Activated naive CD8-positive, alpha-beta T cell treated with anti-CD3 and anti-CD28 coated beads, Interleukin-2, amount 50 U/mL, for 24 hours (primary cell): ENCODE measurements at regions not wholly inside any gene's neighbourhood (a gene's known extent, or its start where the extent isn't known, plus 50 kb on each side); places are given as distances from the start of the nearest gene placed in this dataset.

Source experiments
- ATAC-seq: fragments of 150-1000 bp; cut with Tn5 transposase; one replicate; pipeline ENCODE4 v1.10.0; 2021
- DNase-seq: peaks from one replicate; pipeline ENCODE4 v3.0.0; 2021
- H3K27ac Mint-ChIP-seq: one replicate; pipeline ENCODE4 v1.8.0; 2021; ENCODE audit warnings: mild to moderate bottlenecking, mixed read lengths
- H3K27me3 Mint-ChIP-seq: one replicate; pipeline ENCODE4 v1.8.0; 2021; ENCODE audit warnings: mixed read lengths
- H3K36me3 Mint-ChIP-seq: one replicate; pipeline ENCODE4 v1.8.0; 2021; ENCODE audit warnings: low read depth, mixed read lengths
- H3K4me1 Mint-ChIP-seq: one replicate; pipeline ENCODE4 v1.8.0; 2021; ENCODE audit warnings: mixed read lengths
- H3K4me3 Mint-ChIP-seq: one replicate; pipeline ENCODE4 v1.8.0; 2021; ENCODE audit warnings: mild to moderate bottlenecking, moderate library complexity, mixed read lengths
- H3K9me3 Mint-ChIP-seq: one replicate; pipeline ENCODE4 v1.8.0; 2021; ENCODE audit warnings: mixed read lengths

- Mint-ChIP-seq H3K27ac (no peak overlapping the region), H3K36me3 (no peaks in the 10 kb centered on the region), H3K9me3 (no peaks in the 10 kb centered on the region), H3K4me3 (no peak overlapping the region), H3K27me3 (peaks cover 6% of the 10 kb centered on the region), H3K4me1 (no peaks in the 10 kb centered on the region)
- ATAC-seq, result no peak
- DNase-seq, result no peak
Observed at GRCh38 chr10:94173594-94173993, 179.9 kb downstream of the PLCE1 start.

GRCh38 chr10:94174838-94175237 lies 181.1 kb downstream of the PLCE1 start:
- Mint-ChIP-seq H3K4me3 (no peak overlapping the region), H3K27ac (no peak overlapping the region), H3K36me3 (no peaks in the 10 kb centered on the region), H3K27me3 (peaks cover 6% of the 10 kb centered on the region), H3K4me1 (no peaks in the 10 kb centered on the region), H3K9me3 (no peaks in the 10 kb centered on the region)
- no peak for ATAC-seq
- no peak for DNase-seq

DNA sequence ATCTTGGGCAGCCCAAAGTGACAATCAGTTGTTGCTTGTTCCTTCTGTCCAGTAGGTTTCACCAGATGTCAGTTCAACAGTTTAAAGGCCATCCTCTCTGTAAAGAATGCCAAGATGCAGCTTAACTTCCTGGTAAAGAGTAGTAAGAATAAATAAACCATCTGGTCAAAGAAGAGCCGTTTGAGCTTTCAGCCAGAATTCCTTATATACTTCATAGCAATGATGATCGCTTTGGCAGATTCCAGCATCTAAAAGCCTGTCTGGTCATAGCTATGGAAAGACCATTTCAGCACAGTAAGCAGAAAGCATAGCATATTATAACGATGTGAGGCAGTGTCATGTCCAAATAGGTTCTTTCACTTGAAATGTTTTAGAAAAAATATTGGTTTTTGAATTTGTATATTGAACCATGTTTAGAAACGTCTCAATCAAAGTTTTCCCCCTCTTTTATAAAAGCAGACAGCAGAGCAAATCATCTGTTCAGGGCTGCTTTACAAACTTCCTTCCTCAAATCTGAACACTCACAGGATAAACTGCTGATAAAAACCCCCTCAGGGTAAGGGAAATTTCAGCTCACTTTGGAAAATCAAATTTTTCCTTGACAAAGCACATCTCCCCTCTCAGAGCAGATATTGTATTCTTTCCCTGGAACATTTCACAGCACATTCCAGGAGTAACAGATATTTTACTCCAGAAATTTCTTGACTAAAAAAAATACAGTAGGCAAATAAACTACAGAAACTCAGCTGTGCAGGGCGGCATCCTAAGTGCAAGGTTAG lies 184.1 kb downstream of the NOC3L start:
- Mint-ChIP-seq H3K27ac (no peak overlapping the region), H3K9me3 (no peaks in the 10 kb centered on the region), H3K27me3 (no peaks in the 10 kb centered on the region), H3K4me1 (no peaks in the 10 kb centered on the region), H3K36me3 (no peaks in the 10 kb centered on the region), H3K4me3 (no peak overlapping the region)
- ATAC-seq (no peak), DNase-seq (no peak)

DNA sequence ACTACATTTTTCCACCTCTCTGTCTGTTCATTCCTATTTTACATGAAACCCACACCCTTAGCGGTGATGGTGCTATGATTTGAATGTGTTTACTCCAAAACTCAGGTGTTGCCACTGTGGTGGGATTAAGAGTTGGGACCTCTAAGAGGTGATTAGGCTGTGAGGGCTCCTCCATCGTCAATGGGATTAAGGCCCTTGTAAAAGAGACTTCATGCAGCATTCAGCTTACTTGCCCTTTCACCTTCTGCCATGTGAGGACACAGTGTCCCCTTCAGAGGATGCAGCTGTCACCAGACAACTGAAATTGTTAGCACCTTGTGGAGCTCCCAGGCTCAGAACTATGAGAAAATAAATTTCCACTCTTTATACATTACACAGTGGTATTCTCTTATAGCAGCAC lies 182.2 kb downstream of the NOC3L start:
- Mint-ChIP-seq H3K27me3 (no peaks in the 10 kb centered on the region), H3K9me3 (no peaks in the 10 kb centered on the region), H3K27ac (no peak overlapping the region), H3K4me3 (no peak overlapping the region), H3K36me3 (no peaks in the 10 kb centered on the region), H3K4me1 (no peaks in the 10 kb centered on the region)
- no peak for ATAC-seq
- DNase-seq, result no peak

DNA sequence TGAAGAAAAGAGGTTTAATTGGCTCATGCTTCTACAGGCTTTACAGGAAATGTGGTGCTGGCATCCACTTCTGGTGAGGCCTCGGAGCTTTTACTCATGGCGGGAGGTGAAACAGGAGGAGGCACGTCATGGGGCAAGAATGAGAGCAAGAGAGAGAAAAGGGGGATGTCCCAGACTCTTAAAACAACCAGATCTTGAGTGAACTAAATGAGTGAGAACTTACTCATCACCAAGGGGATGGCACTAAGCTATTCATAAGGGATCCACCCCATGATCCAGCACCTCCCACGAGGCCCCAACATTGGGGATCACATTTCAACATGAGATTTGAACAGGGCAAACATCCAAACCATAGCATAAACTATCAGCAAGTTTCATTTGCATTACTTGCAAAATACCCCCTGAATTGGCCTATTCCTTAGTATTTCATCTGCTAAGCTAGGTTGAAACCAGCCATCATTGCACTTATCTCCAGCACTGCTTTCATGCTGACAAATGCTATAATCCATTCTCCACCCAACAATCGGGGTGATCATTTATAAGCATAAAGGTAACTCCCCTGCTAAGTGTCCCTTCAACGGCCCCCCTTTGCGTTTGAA lies 179.0 kb downstream of the NOC3L start:
- Mint-ChIP-seq H3K27me3 (no peaks in the 10 kb centered on the region), H3K4me1 (no peaks in the 10 kb centered on the region), H3K9me3 (no peaks in the 10 kb centered on the region), H3K36me3 (no peaks in the 10 kb centered on the region), H3K27ac (no peak overlapping the region), H3K4me3 (no peak overlapping the region)
- ATAC-seq (no peak), DNase-seq (no peak)

DNA sequence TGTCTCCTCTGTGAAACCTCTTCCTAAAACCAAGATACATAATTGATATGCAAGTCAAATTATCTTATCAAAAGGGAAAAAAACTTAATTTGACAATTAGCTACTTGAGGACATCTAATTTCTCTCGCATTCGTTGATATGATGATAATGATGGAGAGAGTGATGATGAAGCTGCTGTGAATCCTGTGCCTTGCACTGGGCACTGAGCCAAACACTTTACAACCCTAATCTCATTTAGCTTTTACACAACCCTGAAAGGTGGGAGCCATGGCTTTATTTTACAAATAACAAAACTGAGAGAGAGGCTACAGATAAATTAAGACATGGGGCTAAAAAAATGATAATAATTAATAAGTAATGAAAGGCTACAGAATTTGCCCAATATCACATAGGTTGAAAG lies 176.0 kb downstream of the NOC3L start:
- peaks cover 4% of the 10 kb centered on the region for H3K27me3 Mint-ChIP-seq
- no peaks in the 10 kb centered on the region for H3K36me3 Mint-ChIP-seq
- H3K4me1 Mint-ChIP-seq, result no peaks in the 10 kb centered on the region
- H3K4me3 Mint-ChIP-seq, result no peak overlapping the region
- H3K9me3 Mint-ChIP-seq, result no peaks in the 10 kb centered on the region
- no peak for DNase-seq
- no peak for ATAC-seq
- no peak overlapping the region for H3K27ac Mint-ChIP-seq

DNA sequence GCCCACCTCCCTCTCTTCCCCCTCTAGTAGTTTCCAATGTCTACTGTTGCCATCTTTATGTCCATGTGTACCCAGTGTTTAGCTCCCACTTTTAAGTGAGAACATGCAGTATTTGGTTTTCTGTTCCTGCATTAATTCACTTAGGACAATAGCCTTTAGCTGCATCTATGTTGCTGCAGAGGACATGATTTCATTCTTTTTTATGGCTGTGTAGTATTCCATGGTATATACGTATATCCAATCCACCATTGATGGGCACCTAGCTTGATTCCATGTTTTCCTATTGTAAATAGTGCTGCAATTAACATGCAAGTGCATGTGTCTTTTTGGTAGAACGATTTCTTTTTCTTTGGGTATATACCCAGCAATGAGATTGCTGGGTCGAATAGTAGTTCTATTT lies 170.4 kb downstream of the NOC3L start:
- DNase-seq (no peak), ATAC-seq (no peak)
- Mint-ChIP-seq H3K4me1 (no peaks in the 10 kb centered on the region), H3K4me3 (no peak overlapping the region), H3K27ac (no peak overlapping the region), H3K9me3 (no peaks in the 10 kb centered on the region), H3K36me3 (no peaks in the 10 kb centered on the region), H3K27me3 (peaks cover 4% of the 10 kb centered on the region)

DNA sequence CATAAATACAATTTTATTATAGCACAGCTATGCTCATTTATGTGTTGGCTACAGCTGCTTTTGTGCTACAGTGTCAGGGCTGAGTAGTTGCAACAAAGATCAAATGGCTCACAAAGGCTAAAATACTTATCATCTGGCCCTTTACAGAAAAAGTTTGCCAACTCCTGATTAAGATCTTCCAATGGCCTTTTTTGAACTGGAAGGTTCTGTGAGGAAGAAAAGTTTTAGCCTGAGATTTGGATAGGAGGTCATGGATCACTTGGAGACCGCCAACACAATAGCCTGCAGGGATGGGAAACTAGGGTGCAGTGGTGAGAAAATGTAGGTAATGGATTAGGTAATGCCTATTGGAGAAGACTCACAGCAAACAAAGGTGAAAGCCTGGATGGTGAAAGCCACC lies 169.8 kb downstream of the NOC3L start:
- peaks cover 4% of the 10 kb centered on the region for H3K27me3 Mint-ChIP-seq
- no peaks in the 10 kb centered on the region for H3K9me3 Mint-ChIP-seq
- H3K27ac Mint-ChIP-seq, result no peak overlapping the region
- ATAC-seq, result no peak
- no peaks in the 10 kb centered on the region for H3K36me3 Mint-ChIP-seq
- no peak for DNase-seq
- H3K4me3 Mint-ChIP-seq, result no peak overlapping the region
- H3K4me1 Mint-ChIP-seq, result no peaks in the 10 kb centered on the region

- DNase-seq, result no peak
- ATAC-seq, result no peak
- Mint-ChIP-seq H3K36me3 (no peaks in the 10 kb centered on the region), H3K4me3 (no peak overlapping the region), H3K4me1 (no peaks in the 10 kb centered on the region), H3K27me3 (peaks cover 6% of the 10 kb centered on the region), H3K9me3 (no peaks in the 10 kb centered on the region), H3K27ac (no peak overlapping the region)
Observed at GRCh38 chr10:94193466-94193924, 169.2 kb downstream of the NOC3L start.

DNA sequence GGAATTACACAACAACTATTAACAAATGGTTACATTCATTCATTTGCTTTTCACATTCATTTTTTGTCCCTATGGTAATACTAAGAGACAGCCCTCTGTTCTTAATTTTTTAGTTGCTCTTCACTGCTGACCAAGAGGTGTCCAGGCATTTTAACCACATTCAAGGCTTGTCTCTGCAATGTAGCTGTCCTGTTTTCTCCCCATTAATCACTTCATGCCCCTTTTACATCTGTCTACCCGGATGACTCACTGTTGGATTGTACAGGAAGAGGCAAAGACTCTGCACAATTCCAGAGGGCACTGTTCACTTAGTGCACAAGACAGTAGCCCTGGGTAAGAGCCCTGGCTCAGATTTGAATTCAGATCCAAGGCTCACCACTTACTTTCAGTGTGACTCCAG lies 168.5 kb downstream of the NOC3L start:
- H3K9me3 Mint-ChIP-seq, result no peaks in the 10 kb centered on the region
- no peak overlapping the region for H3K4me3 Mint-ChIP-seq
- ATAC-seq (no peak), DNase-seq (no peak)
- H3K27ac Mint-ChIP-seq, result no peak overlapping the region
- no peaks in the 10 kb centered on the region for H3K4me1 Mint-ChIP-seq
- peaks cover 4% of the 10 kb centered on the region for H3K27me3 Mint-ChIP-seq
- H3K36me3 Mint-ChIP-seq, result no peaks in the 10 kb centered on the region

DNA sequence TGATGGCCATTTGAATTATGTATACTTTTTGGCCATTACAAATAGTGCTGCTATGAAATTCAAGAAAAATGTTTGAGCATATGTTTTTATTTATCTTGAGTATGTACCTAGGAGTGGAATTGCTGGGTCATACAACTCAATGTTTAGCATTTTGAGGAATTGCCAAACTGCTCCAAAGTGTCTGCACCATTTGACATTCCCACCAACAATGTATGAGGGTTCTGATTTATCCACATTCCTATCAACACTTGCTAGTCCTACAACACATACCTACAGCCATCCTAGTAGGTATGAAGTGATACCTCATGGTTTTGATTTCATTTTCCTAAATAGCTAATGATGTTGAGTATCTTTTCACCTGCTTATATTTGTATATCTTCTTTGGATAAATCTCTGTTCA lies 165.5 kb downstream of the NOC3L start:
- Mint-ChIP-seq H3K4me1 (no peaks in the 10 kb centered on the region), H3K36me3 (no peaks in the 10 kb centered on the region), H3K9me3 (no peaks in the 10 kb centered on the region), H3K27me3 (peaks cover 2% of the 10 kb centered on the region), H3K4me3 (no peak overlapping the region), H3K27ac (no peak overlapping the region)
- ATAC-seq (no peak), DNase-seq (no peak)

DNA sequence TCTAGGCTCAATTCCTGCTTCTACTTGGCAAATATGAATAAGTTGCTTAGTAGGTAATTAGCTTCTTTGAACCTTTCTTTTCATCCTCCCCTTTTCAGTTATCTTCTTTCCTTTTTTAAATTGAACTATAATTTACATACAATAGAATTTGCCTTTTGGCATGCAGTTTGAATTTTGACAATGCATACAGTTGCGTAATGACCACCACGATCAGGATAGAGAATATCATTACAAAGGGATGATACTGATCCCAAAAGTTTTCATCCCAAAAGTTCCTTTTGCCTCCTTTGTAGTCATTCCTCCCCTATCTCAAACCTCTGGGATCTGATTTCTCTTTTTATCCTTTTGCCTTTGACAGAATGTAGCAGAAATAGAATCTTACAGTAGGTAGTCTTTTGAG lies 164.4 kb downstream of the NOC3L start:
- no peaks in the 10 kb centered on the region for H3K4me1 Mint-ChIP-seq
- no peak for ATAC-seq
- H3K36me3 Mint-ChIP-seq, result no peaks in the 10 kb centered on the region
- no peak overlapping the region for H3K4me3 Mint-ChIP-seq
- H3K27me3 Mint-ChIP-seq, result peaks cover 5% of the 10 kb centered on the region
- no peak overlapping the region for H3K27ac Mint-ChIP-seq
- H3K9me3 Mint-ChIP-seq, result no peaks in the 10 kb centered on the region
- DNase-seq, result no peak

DNA sequence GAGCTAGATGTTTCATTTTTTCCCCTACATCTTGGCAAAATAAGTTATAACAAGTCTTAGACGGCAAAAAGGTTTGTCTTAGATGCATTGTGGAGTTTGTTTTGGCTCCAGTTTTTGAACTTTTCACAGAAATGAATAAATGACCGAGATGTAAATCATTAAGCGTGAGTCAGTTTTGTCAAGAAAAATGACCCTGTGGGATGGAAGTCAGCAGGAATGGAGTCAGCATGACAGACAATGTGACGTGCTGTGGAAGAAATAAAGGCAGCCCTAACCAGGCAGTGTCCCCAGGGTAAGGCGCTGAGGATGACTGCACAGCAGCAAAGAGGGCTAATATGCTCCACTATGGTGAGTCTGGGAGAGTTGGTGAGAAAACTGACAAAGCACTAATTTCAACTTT lies 163.2 kb downstream of the NOC3L start:
- DNase-seq (no peak), ATAC-seq (no peak)
- no peak overlapping the region for H3K27ac Mint-ChIP-seq
- peaks cover 9% of the 10 kb centered on the region for H3K27me3 Mint-ChIP-seq
- no peaks in the 10 kb centered on the region for H3K4me1 Mint-ChIP-seq
- H3K9me3 Mint-ChIP-seq, result no peaks in the 10 kb centered on the region
- no peaks in the 10 kb centered on the region for H3K36me3 Mint-ChIP-seq
- no peak overlapping the region for H3K4me3 Mint-ChIP-seq

GRCh38 chr10:94200146-94200837 lies 162.4 kb downstream of the NOC3L start:
- Mint-ChIP-seq H3K4me1 (no peaks in the 10 kb centered on the region), H3K4me3 (no peak overlapping the region), H3K27me3 (peaks cover 9% of the 10 kb centered on the region), H3K36me3 (no peaks in the 10 kb centered on the region), H3K27ac (no peak overlapping the region), H3K9me3 (no peaks in the 10 kb centered on the region)
- ATAC-seq (no peak), DNase-seq (no peak)

- Mint-ChIP-seq H3K36me3 (no peaks in the 10 kb centered on the region), H3K27ac (no peak overlapping the region), H3K27me3 (peaks cover 7% of the 10 kb centered on the region), H3K4me1 (peaks cover 2% of the 10 kb centered on the region), H3K9me3 (no peaks in the 10 kb centered on the region), H3K4me3 (no peak overlapping the region)
- DNase-seq, result no peak
- ATAC-seq, result no peak
Observed at GRCh38 chr10:94205396-94205831, 157.3 kb downstream of the NOC3L start.
